SK-N-SH (cell line): ENCODE measurements at regions not wholly inside any gene's neighbourhood (a gene's known extent, or its start where the extent isn't known, plus 50 kb on each side); places are given as distances from the start of the nearest gene placed in this dataset.

Experiments used
- CTCF ChIA-PET: fragments of 300-600, 350-600 bp; formaldehyde crosslinking; extraction: SDS; loops from one replicate; lab custom pipeline; 2021; lab: Yijun Ruan, JAX
- POLR2A ChIA-PET: fragments of 350-600 bp; sonication (Branson Sonifier 250); formaldehyde crosslinking; extraction: SDS; loops from one replicate; lab custom pipeline; 2020; ENCODE audit warnings: antibody characterized with exemption, inconsistent platforms; lab: Yijun Ruan, JAX
- DNase-seq: peaks from one replicate; pipeline ENCODE4 v3.0.0; 2012
- H2AFZ ChIP-seq: fragments of 200-600 bp; sonication (generic); 2 replicates; pipeline ENCODE4 v1.8.1; 2016; ENCODE audit warnings: antibody characterized with exemption, mild to moderate bottlenecking, low read depth
- H3F3A ChIP-seq: fragments of 200-600 bp; sonication (generic); replicated peaks from 2 replicates; pipeline ENCODE3; 2016; ENCODE audit warnings: antibody characterized with exemption, mild to moderate bottlenecking; ENCODE audit not compliant: insufficient read depth
- H3K27ac ChIP-seq, 2 experiments: fragments of 200-500 bp in 1 of 2; fragments of 200-600 bp in 1 of 2; sonication (Bioruptor generic) in 1 of 2; sonication (generic), shearing (Covaris generic) in 1 of 2; 2 replicates each; pipeline versions ENCODE4 v1.5.1 to v1.6.1; 2014 to 2016; ENCODE audit warnings: low read depth in 2 of 2, inconsistent platforms in 1 of 2, low read length in 1 of 2, mild to moderate bottlenecking in 1 of 2, mixed read lengths in 1 of 2
- H3K27me3 ChIP-seq: fragments of 200-600 bp; sonication (generic), shearing (Covaris generic); 2 replicates; pipeline ENCODE4 v1.6.1; 2016; ENCODE audit warnings: mixed run types; ENCODE audit not compliant: insufficient read depth
- H3K36me3 ChIP-seq, 2 experiments: fragments of 200-500 bp in 1 of 2; fragments of 200-600 bp in 1 of 2; sonication (Bioruptor generic) in 1 of 2; sonication (generic) in 1 of 2; replicated peaks in 1 of 2; 2 replicates each; pipeline versions ENCODE3 to v1.5.1; 2014 to 2016; ENCODE audit warnings: low read length in 1 of 2, mild to moderate bottlenecking in 1 of 2; ENCODE audit not compliant: insufficient read depth in 2 of 2, control insufficient read depth in 1 of 2
- H3K4me1 ChIP-seq, 2 experiments: fragments of 200-500 bp in 1 of 2; fragments of 200-600 bp in 1 of 2; sonication (Bioruptor generic) in 1 of 2; sonication (generic), shearing (Covaris generic) in 1 of 2; 2 replicates each; pipeline versions ENCODE4 v1.5.1 to v1.6.1; 2014 to 2016; ENCODE audit warnings: low read depth in 1 of 2, low read length in 1 of 2, mixed run types in 1 of 2; ENCODE audit not compliant: insufficient read depth in 2 of 2, control insufficient read depth in 1 of 2
- H3K4me2 ChIP-seq: fragments of 200-600 bp; sonication (generic), shearing (Covaris generic); 2 replicates; pipeline ENCODE4 v1.6.1; 2017; ENCODE audit warnings: mixed run types
- H3K4me3 ChIP-seq, 2 experiments: fragments of 200-500 bp in 1 of 2; fragments of 200-600 bp in 1 of 2; sonication (Bioruptor generic) in 1 of 2; sonication (generic), shearing (Covaris generic) in 1 of 2; 2 replicates each; pipeline versions ENCODE4 v1.5.1 to v1.8.1; 2014 to 2016; ENCODE audit warnings: low read depth in 2 of 2, inconsistent platforms in 1 of 2, low read length in 1 of 2, mild to moderate bottlenecking in 1 of 2, mixed read lengths in 1 of 2, moderate library complexity in 1 of 2
- H3K79me2 ChIP-seq: fragments of 200-600 bp; sonication (generic); 2 replicates; pipeline ENCODE4 v1.8.1; 2017; ENCODE audit warnings: mild to moderate bottlenecking; ENCODE audit not compliant: insufficient read depth
- H3K9ac ChIP-seq: fragments of 200-600 bp; sonication (generic); 2 replicates; pipeline ENCODE4 v1.6.1; 2017; ENCODE audit warnings: mixed run types
- H3K9me2 ChIP-seq: fragments of 200-600 bp; sonication (generic); 2 replicates; pipeline ENCODE4 v1.6.1; 2017; ENCODE audit warnings: mixed run types
- H3K9me3 ChIP-seq: fragments of 200-600 bp; sonication (generic); 2 replicates; pipeline ENCODE4 v1.6.1; 2017; ENCODE audit warnings: mixed run types, mild to moderate bottlenecking, moderate library complexity
- H4K20me1 ChIP-seq: fragments of 200-600 bp; sonication (generic); 2 replicates; pipeline ENCODE4 v1.6.1; 2017; ENCODE audit warnings: mild to moderate bottlenecking, mixed run types; ENCODE audit not compliant: insufficient read depth
- ELF1 ChIP-seq: IDR thresholded peaks from 2 replicates; pipeline ENCODE4 v1.4.0; 2012
- EP300 ChIP-seq, 2 experiments: IDR thresholded peaks; 2 replicates each; pipeline versions ENCODE4 v1.4.0 to v1.6.1; 2012; ENCODE audit warnings: borderline replicate concordance in 1 of 2, low read depth in 1 of 2, low read length in 1 of 2
- FOXM1 ChIP-seq: IDR thresholded peaks from 2 replicates; pipeline ENCODE4 v1.4.0; 2012; ENCODE audit warnings: low read depth, mild to moderate bottlenecking
- GABPA ChIP-seq: IDR thresholded peaks from 2 replicates; pipeline ENCODE4 v1.4.0; 2012; ENCODE audit warnings: low read depth, mild to moderate bottlenecking
- GATA2 ChIP-seq: sonication (generic); formaldehyde crosslinking; IDR thresholded peaks from 2 replicates; pipeline ENCODE4 v1.5.0; 2020; ENCODE audit warnings: mild to moderate bottlenecking, missing genetic modification reagents
- IRF3 ChIP-seq: fragments of 150-350 bp; IDR thresholded peaks from 2 replicates; pipeline ENCODE4 v1.6.1; 2016; ENCODE audit warnings: mild to moderate bottlenecking, low read depth, low read length
- MEF2A ChIP-seq: IDR thresholded peaks from 2 replicates; pipeline ENCODE4 v1.4.0; 2012; ENCODE audit warnings: low read depth, borderline replicate concordance
- MXI1 ChIP-seq: IDR thresholded peaks from 2 replicates; pipeline ENCODE4 v1.6.1; 2012; ENCODE audit warnings: mild to moderate bottlenecking, low read depth, low read length, improper control_type of control experiment
- NFIC ChIP-seq: IDR thresholded peaks from 2 replicates; pipeline ENCODE4 v1.4.0; 2012; ENCODE audit warnings: borderline replicate concordance
- NRF1 ChIP-seq: IDR thresholded peaks from 2 replicates; pipeline ENCODE4 v1.6.1; 2012; ENCODE audit warnings: low read depth, mild to moderate bottlenecking, low read length
- POLR2AphosphoS5 ChIP-seq: IDR thresholded peaks from 2 replicates; pipeline ENCODE4 v1.6.1; 2012; ENCODE audit warnings: low read depth, low read length
- RCOR1 ChIP-seq: fragments of 150-350 bp; IDR thresholded peaks from 2 replicates; pipeline ENCODE4 v1.6.1; 2017; ENCODE audit warnings: antibody characterized with exemption, low read length
- RXRA ChIP-seq: IDR thresholded peaks from 2 replicates; pipeline ENCODE4 v1.4.0; 2012; ENCODE audit warnings: low read depth, mild to moderate bottlenecking, borderline replicate concordance
- SIN3A ChIP-seq: IDR thresholded peaks from 2 replicates; pipeline ENCODE4 v1.6.1; 2012; ENCODE audit warnings: low read depth, mild to moderate bottlenecking, low read length, moderate library complexity, borderline replicate concordance
- TCF12 ChIP-seq: IDR thresholded peaks from 2 replicates; pipeline ENCODE4 v1.4.0; 2012
- TEAD4 ChIP-seq: IDR thresholded peaks from 2 replicates; pipeline ENCODE4 v1.4.0; 2012; ENCODE audit warnings: mild to moderate bottlenecking, borderline replicate concordance; ENCODE audit not compliant: insufficient read depth
- USF2 ChIP-seq: fragments of 150-350 bp; IDR thresholded peaks from 2 replicates; pipeline ENCODE4 v1.6.1; 2017; ENCODE audit warnings: antibody characterized with exemption, low read length, low read depth, borderline replicate concordance
- YY1 ChIP-seq: IDR thresholded peaks from 2 replicates; pipeline ENCODE4 v1.4.0; 2012; ENCODE audit warnings: low read depth, mild to moderate bottlenecking
- whole genome bisulfite sequencing: methylation state at CpG from one replicate; pipeline ENCODE4 v1.1.6; 2017; ENCODE audit warnings: low lambda C conversion rate; 5-methylcytosine and 5-hydroxymethylcytosine counted together

GRCh38 chr13:106281426-106281825, 254.0 kb downstream of the EFNB2 start:
- Histone ChIP-seq H3K9me3 (no peaks in the 10 kb centered on the region), H3K4me1 (peaks cover 0 to 4% of the 10 kb centered on the region in 2 experiments; a peak in 1 of 4 replicates), H3K9me2 (no peaks in the 10 kb centered on the region), H3F3A (no peaks in the 10 kb centered on the region), H3K79me2 (no peaks in the 10 kb centered on the region), H4K20me1 (no peaks in the 10 kb centered on the region), H3K27ac (no peak overlapping the region), H2AFZ (no peak overlapping the region), H3K4me3 (no peak overlapping the region), H3K9ac (no peak overlapping the region), H3K36me3 (no peaks in the 10 kb centered on the region), H3K4me2 (no peak overlapping the region), H3K27me3 (no peaks in the 10 kb centered on the region)
- no peak for TF ChIP-seq TEAD4
- TF ChIP-seq GATA2 (CRISPR knock-in tag): no peak
- TF ChIP-seq NFIC: no peak
- no peak for TF ChIP-seq ELF1
- no peak for TF ChIP-seq TCF12
- no peak for TF ChIP-seq MXI1
- no peak for TF ChIP-seq POLR2AphosphoS5
- no peak for TF ChIP-seq YY1
- DNase-seq: no peak
- CTCF ChIA-PET: no interaction called here
- 90% methylated on average over 8 of the region's 9 CpGs for WGBS
- POLR2A ChIA-PET: no interaction called here

- Histone ChIP-seq H3K9me2 (no peaks in the 10 kb centered on the region), H3K9ac (no peak overlapping the region), H3F3A (no peaks in the 10 kb centered on the region), H3K27ac (no peak overlapping the region), H3K4me1 (peaks cover 0 to 7% of the 10 kb centered on the region in 2 experiments; a peak in 2 of 4 replicates), H3K27me3 (no peaks in the 10 kb centered on the region), H3K79me2 (no peaks in the 10 kb centered on the region), H2AFZ (no peak overlapping the region), H3K9me3 (no peaks in the 10 kb centered on the region), H3K4me3 (no peak overlapping the region), H4K20me1 (no peaks in the 10 kb centered on the region), H3K4me2 (no peak overlapping the region), H3K36me3 (no peaks in the 10 kb centered on the region)
- CTCF ChIA-PET: interaction anchor here (0.6 to 1.2 kb wide), 3 partner anchors 12 to 17 kb away, joined by 3 to 4 read pairs (median 3); no protein-coding TSS in a partner anchor
- POLR2A ChIA-PET: no interaction called here
- TF ChIP-seq USF2 (no peak), TCF12 (no peak), IRF3 (no peak), SIN3A (no peak), MEF2A (no peak), GABPA (no peak), RXRA (no peak), NFIC (no peak), RCOR1 (no peak), ELF1 (no peak), MXI1 (no peak), NRF1 (no peak), GATA2 (CRISPR knock-in tag) (no peak), FOXM1 (no peak), EP300 (IDR thresholded peaks at IDR 0.05; ENCODE audit: borderline replicate concordance in 1 of 2, low read depth in 1 of 2, low read length in 1 of 2) (no peak)
- DNase-seq: no peak
- 77% methylated on average over 10 of the region's 10 CpGs for WGBS
Measured at GRCh38 chr13:106277484-106278154, 257.8 kb downstream of the EFNB2 start.
